ENCODE measurements at regions not wholly inside any gene's neighbourhood (a gene's known extent, or its start where the extent isn't known, plus 50 kb on each side); places are given as distances from the start of the nearest gene placed in this dataset.

DNA sequence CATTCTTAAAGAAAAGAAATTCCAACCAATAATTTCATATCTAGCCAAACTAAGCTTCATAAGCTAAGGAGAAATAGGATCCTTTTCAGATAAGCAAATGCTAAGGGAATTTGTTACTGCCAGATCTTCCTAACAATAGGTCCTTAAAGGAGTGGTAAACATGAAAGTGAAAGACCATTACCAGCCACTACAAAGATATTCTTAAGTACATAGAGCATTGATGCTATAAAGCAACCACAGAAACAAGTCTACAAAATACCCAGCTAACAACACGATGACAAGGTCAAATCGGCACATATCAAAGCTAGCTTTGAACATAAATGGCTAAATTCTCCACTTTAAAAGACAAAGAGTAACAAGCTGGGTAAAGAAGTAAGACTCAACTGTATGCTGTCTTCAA is 188.9 kb upstream of the RPRM start:
- H3K9me3 Mint-ChIP-seq = peaks cover 22% of the 10 kb centered on the region
- DNase-seq (ENCODE audit: low spot score in 2 of 2) (no peak), ATAC-seq (no peak)
- no peak overlapping the region for H3K27ac Mint-ChIP-seq
- H3K4me1 Mint-ChIP-seq = no peaks in the 10 kb centered on the region
- no peaks in the 10 kb centered on the region for H3K36me3 Mint-ChIP-seq
- H3K4me3 Mint-ChIP-seq = no peak overlapping the region

DNA sequence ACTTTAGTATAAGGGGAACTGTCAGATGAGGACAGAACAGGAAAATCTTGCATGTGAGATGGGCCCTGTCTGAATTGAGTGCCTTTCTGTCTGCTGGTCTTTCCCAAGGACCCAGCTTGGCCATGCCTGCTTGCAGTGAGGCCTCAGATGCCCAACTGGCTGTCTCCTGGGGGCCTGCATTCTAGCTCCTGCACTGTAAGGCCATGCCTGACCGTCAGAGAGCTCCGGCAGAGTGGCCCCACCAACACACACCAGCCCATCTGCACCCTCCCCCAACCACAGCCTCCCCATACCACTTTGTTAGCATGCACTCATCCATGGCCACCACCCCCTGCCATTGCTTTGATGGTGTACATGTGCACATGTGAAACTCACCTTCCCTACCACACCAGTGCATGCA is 190.4 kb upstream of the RPRM start:
- ATAC-seq = no peak
- Mint-ChIP-seq H3K4me1 (no peaks in the 10 kb centered on the region), H3K9me3 (peaks cover 21% of the 10 kb centered on the region)

DNA sequence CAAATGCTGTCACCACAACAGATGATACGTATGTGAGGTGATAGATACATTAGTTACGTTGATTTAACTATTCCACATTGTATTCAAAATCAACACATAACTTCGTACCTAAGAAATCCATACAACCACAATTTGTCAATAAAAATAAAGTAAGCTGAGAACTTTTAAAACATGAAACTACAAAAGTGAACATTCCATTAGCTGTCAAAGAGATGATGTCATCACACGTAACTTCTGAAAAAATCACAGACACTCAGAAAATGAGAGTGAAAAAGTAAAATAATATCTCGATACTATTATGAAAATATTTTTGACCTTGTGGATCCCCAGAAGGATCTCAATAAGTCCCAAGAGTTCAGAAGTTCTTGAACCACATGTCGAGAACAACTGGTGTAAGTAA is 161.6 kb upstream of the GALNT13 start:
- peaks cover 3% of the 10 kb centered on the region for H3K9me3 Mint-ChIP-seq
- no peaks in the 10 kb centered on the region for H3K4me1 Mint-ChIP-seq
- no peaks in the 10 kb centered on the region for H3K36me3 Mint-ChIP-seq
- ATAC-seq (no peak), DNase-seq (ENCODE audit: low spot score in 2 of 2) (no peak)
- H3K4me3 Mint-ChIP-seq = no peak overlapping the region
- H3K27ac Mint-ChIP-seq = no peak overlapping the region

More for the DNA sequence above, 190.4 kb upstream of the RPRM start:
- DNase-seq (ENCODE audit: low spot score in 2 of 2) = no peak
- Mint-ChIP-seq H3K27ac (no peak overlapping the region), H3K36me3 (no peaks in the 10 kb centered on the region), H3K4me3 (no peak overlapping the region)

DNA sequence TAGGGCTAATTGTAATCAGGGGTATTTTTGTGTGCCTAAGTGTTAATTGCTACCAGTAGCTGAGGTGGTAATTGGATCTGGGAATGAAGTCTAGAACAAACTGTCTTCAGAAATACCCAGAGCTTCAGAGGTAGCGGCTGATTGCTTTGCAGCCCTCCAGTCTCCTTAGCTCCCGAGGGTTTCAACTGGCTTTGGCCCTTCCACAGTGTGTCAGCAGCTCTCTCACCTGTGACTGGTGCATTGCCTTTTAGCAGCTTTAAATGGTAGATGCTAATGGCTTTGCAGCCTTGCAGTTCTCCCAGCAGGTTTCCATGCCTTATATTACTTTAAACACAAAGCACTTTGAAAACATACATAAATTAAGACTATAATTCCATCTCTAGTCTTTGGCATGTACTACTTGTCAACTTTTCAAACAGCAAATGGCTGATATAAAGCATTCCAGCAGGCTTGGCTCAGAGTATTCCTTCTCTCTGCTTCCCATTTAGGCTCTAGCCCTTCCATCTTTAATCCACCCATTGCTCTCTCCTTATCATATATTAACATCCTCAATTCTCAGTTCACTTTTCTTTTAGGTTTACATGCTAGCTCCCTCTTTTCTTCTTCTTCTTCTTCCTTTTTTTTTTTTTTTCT is 156.4 kb upstream of the GALNT13 start:
- no peaks in the 10 kb centered on the region for H3K36me3 Mint-ChIP-seq
- H3K27ac Mint-ChIP-seq = no peak overlapping the region
- H3K9me3 Mint-ChIP-seq = peaks cover 3% of the 10 kb centered on the region
- DNase-seq (ENCODE audit: low spot score in 2 of 2) = no peak
- H3K4me3 Mint-ChIP-seq = no peak overlapping the region
- H3K4me1 Mint-ChIP-seq = no peaks in the 10 kb centered on the region
- no peak for ATAC-seq

DNA sequence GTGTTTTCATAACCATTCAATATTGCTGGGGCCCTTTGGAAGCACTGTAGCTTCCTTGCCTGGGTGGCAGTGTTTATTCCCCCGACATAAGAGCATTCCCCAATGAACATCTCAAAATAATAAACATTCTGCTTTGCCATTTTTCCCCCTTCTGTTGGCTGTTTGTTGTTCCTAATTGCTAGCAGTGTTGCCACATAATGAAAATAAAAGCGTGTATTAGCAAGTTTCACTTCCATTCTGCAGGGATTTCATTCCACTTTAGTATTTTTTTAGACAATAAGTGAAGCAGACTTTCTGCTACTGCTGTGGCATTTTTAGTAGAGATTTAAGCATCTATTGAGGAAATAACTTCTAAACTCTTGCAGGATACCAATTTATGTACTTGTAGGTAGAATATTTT is 154.7 kb upstream of the GALNT13 start:
- Mint-ChIP-seq H3K4me3 (no peak overlapping the region), H3K27ac (no peak overlapping the region), H3K9me3 (peaks cover 3% of the 10 kb centered on the region), H3K36me3 (no peaks in the 10 kb centered on the region), H3K4me1 (no peaks in the 10 kb centered on the region)
- ATAC-seq = no peak
- DNase-seq (ENCODE audit: low spot score in 2 of 2) = no peak

DNA sequence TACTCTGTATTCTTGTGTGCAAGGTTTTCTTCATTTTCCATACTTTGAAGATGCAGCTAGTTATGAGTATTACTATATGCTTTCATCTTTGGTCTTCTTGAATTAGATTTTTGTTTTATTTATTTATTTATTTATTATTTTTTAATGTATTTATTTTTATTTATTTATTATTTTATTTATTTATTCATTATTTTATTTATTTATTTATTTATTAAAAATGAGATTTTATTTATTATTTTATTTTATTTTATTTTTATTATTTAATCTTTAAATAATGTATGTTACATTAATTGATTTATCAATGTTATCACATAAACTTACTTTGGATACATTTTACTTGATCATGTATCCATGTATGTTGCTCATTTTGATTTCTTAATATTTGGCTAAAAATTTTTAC is 132.3 kb upstream of the GALNT13 start:
- Mint-ChIP-seq H3K27ac (no peak overlapping the region), H3K4me1 (no peaks in the 10 kb centered on the region), H3K4me3 (no peak overlapping the region), H3K36me3 (no peaks in the 10 kb centered on the region), H3K9me3 (peaks cover 26% of the 10 kb centered on the region)
- DNase-seq (ENCODE audit: low spot score in 2 of 2) (no peak), ATAC-seq (no peak)

DNA sequence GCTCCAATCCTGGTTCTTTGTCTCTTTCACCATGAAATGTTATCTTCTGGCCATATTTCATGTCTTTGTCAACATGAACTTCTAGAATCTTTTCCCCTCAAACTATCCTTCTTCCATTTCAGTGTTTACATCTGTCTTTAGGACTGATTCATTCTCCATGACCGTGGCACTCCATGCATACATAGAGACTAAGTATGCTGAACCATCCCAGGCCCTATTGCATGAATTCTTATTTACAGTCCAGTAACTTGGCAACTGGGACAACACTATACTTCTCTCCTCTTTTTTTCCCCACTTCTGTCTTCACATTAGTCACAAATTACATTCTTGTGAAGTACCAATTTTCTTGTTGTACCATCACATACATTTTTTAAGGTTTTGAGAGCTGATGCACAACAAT is 109.8 kb upstream of the GALNT13 start:
- Mint-ChIP-seq H3K4me3 (no peak overlapping the region), H3K36me3 (no peaks in the 10 kb centered on the region), H3K27ac (no peak overlapping the region), H3K9me3 (peaks cover 23% of the 10 kb centered on the region), H3K4me1 (no peaks in the 10 kb centered on the region)
- no peak for ATAC-seq
- DNase-seq (ENCODE audit: low spot score in 2 of 2) = no peak

DNA sequence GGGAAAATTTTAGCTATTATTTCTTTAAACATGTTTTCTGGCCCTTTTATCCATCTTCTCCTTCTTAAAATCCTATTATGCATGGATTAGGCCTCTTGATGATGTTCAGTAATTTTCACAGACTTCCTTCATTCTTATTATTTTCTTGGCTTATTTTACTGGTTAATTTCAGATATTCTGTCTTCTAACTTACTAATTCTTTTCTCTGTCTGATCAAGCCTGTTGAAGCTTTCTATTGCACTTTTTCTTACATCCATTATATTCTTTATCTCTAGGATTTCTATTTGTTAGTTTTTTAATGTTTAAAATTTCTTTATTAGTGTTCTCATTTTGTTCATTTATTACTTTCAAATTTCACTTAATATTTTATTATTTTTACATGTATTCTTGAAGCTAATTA is 105.3 kb upstream of the GALNT13 start:
- H3K9me3 Mint-ChIP-seq = peaks cover 39% of the 10 kb centered on the region
- H3K4me3 Mint-ChIP-seq = no peak overlapping the region
- DNase-seq (ENCODE audit: low spot score in 2 of 2) = no peak
- no peak for ATAC-seq
- no peak overlapping the region for H3K27ac Mint-ChIP-seq
- no peaks in the 10 kb centered on the region for H3K4me1 Mint-ChIP-seq
- no peaks in the 10 kb centered on the region for H3K36me3 Mint-ChIP-seq

DNA sequence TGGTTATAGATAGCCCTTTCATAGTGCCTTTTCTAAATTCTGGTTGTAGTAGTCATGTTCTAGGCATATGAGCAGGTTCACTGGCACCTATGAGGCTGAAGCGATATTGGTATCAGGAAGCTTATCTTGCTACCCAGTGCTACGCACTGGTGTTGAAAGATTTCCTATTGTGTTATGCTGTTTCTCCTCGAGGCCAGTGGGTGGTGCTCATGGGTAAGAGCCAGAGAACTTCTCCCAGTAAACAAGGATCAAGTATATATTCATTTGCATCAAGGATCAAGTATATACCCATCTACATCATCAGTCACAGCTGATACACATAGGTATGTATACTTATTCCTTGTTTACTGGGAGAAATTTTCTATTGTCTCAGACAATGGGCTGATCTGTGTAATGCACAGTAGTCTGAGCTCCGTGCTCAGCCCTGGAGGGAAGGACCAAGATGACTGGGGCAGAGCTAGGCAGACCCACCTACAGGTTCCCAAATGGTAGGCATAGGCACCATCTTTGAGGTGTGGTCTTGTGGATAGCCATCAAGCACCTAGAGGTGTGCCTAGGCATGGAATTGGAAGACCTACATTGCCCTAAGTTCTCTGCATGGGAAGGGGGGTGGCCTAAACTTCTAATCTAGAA is 101.2 kb upstream of the GALNT13 start:
- H3K9me3 Mint-ChIP-seq = peaks cover 32% of the 10 kb centered on the region
- no peaks in the 10 kb centered on the region for H3K4me1 Mint-ChIP-seq
- ATAC-seq = no peak
- DNase-seq (ENCODE audit: low spot score in 2 of 2) = no peak
- H3K27ac Mint-ChIP-seq = no peak overlapping the region
- H3K4me3 Mint-ChIP-seq = no peak overlapping the region
- no peaks in the 10 kb centered on the region for H3K36me3 Mint-ChIP-seq

DNA sequence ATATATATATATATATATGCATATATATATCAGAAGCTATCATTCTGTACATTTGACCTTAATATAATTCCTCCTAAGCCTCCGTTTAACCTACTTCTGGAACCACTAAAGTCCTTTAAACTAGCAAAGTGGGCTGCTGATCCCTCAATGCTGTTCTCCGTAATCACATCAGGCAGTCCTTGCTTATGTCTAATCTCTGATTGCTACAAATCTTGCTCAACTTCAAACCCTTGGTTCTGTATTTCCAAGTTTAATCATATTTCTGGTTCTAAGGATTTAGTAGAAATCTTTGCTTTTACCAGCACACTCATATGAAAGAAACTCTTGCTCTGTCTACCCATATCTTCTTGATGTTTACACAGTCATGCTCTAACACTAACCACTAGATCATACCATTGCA is 91.5 kb upstream of the GALNT13 start:
- Mint-ChIP-seq H3K4me1 (no peaks in the 10 kb centered on the region), H3K4me3 (no peak overlapping the region)
- ATAC-seq = no peak

DNA sequence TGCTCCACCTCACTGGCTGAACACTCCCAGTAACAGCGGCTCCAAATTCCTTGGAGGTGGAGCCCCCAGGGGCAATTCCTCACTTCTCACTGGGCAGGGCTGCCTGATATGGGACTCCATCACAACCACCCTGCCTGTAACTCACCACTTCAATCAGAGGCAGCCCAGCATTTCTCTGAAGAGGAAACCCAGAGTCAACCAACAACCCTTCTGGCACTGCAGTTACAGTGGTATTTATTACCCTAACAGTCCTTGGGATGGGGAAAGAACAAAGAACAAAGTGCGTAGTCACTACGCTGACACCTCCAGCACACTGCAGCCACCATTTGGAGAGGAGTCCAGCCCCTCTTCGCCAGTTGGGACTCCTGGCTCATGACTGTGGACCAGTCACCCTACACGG is 85.7 kb upstream of the GALNT13 start:
- Mint-ChIP-seq H3K9me3 (peaks cover 18% of the 10 kb centered on the region), H3K4me1 (no peaks in the 10 kb centered on the region), H3K4me3 (no peak overlapping the region), H3K27ac (no peak overlapping the region), H3K36me3 (no peaks in the 10 kb centered on the region)
- DNase-seq (ENCODE audit: low spot score in 2 of 2) = no peak
- no peak for ATAC-seq

More for the DNA sequence above, 91.5 kb upstream of the GALNT13 start:
- Mint-ChIP-seq H3K36me3 (no peaks in the 10 kb centered on the region), H3K9me3 (peaks cover 5% of the 10 kb centered on the region), H3K27ac (no peak overlapping the region)
- DNase-seq (ENCODE audit: low spot score in 2 of 2) = no peak

DNA sequence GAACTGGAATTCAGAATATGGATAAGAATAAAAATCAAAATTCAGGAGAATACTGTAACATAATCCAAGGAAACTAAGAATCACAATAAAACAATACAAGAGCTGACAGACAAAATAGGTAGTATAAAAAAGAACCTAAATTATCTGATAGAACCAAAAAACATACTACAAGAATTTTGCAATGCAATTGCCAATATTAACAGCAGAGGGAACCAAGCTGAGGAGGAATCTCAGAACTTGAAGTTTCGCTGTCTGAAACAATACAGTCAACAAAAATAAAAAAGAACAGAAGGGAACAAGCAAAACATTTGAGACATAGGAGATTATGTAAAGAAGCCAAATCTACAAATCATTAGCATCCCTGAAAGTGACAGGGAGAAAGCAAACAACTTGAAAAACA is 84.1 kb upstream of the GALNT13 start:
- DNase-seq (ENCODE audit: low spot score in 2 of 2) = no peak
- no peaks in the 10 kb centered on the region for H3K36me3 Mint-ChIP-seq
- H3K27ac Mint-ChIP-seq = no peak overlapping the region
- H3K4me3 Mint-ChIP-seq = no peak overlapping the region
- no peaks in the 10 kb centered on the region for H3K4me1 Mint-ChIP-seq
- H3K9me3 Mint-ChIP-seq = peaks cover 18% of the 10 kb centered on the region
- no peak for ATAC-seq

DNA sequence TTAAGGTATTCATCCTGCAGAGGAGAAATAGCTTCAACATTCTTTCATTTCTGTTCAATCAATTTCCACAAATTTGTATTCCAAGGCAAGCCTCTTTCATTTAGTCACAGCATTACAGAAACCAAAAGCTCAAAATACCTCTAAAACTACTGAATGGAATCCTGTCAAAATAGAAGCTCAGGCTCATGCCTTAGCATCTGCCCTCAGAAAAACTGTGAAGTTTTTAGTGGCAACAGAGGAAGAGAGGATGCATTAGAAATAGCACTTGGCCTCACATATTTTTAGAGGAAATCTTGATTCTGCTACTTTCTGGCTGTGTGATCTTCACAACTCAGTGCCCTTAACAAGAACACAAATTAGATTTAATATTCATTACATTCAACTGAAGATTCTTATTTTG is 69.1 kb upstream of the GALNT13 start:
- DNase-seq (ENCODE audit: low spot score in 2 of 2) (no peak), ATAC-seq (no peak)
- Mint-ChIP-seq H3K36me3 (no peaks in the 10 kb centered on the region), H3K4me1 (no peaks in the 10 kb centered on the region), H3K27ac (no peak overlapping the region), H3K4me3 (no peak overlapping the region), H3K9me3 (peaks cover 2% of the 10 kb centered on the region)

DNA sequence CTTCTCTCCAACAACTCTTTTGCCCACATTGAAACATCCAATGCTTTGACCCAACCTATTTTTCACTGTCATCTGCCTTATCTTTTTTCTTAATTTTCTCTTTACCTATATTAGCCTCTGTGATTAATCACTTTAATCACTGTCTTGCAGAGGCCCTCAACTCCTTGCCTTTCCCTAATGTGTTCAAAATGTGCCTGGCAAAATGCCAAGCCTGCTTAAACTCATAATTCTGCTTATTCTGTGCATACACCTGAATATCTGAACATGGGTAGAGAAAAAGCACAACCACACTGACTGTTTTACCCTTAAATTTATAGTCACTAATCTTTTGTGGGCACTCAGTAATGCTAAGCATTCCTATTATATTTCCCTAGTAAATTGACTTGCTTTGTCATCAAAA is 63.0 kb upstream of the GALNT13 start:
- no peaks in the 10 kb centered on the region for H3K4me1 Mint-ChIP-seq

DNA sequence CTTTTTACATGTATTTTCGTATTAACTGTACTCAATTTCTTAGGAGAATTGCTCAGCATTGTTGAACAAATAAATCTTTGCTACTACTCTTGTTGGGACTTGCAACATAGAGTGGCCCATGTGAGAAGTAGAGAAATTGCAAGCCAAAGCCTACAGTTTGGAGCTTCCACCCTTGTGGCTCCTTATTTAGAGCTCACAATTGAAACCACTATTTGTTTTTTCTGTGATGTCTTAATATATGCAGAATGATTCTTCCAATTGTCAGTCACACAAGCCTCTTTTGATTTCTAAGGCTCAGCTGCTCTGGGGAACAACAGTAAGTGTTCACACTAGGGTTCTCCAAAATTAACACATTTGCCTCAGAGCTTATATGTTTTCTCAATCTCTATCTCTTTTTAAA is 60.2 kb upstream of the GALNT13 start:
- DNase-seq (ENCODE audit: low spot score in 2 of 2) (no peak), ATAC-seq (no peak)
- Mint-ChIP-seq H3K4me3 (no peak overlapping the region), H3K27ac (no peak overlapping the region), H3K9me3 (peaks cover 13% of the 10 kb centered on the region), H3K36me3 (no peaks in the 10 kb centered on the region), H3K4me1 (no peaks in the 10 kb centered on the region)

More for the DNA sequence above, 63.0 kb upstream of the GALNT13 start:
- Mint-ChIP-seq H3K27ac (no peak overlapping the region), H3K4me3 (no peak overlapping the region), H3K9me3 (peaks cover 8% of the 10 kb centered on the region), H3K36me3 (no peaks in the 10 kb centered on the region)
- no peak for ATAC-seq
- DNase-seq (ENCODE audit: low spot score in 2 of 2) = no peak

DNA sequence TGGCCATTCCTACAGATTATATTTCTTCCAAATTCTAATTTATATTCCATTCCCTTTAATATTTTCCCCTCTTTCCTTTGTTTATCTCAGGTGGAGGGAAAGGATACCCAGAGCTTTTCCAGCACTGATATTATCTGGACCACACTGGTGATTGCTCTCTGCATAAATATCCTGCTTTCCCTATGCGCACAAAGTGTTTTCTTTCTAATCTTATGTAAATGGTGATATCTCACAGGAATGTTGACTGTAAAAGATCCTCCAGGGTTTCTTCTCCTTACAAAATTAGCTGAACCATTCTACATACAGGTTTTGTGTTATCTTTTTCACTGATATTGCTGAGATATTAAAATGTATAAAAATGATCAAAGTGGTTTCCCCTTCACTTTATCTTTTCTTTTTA is 59.1 kb upstream of the GALNT13 start:
- H3K36me3 Mint-ChIP-seq = no peaks in the 10 kb centered on the region
- ATAC-seq = no peak
- no peaks in the 10 kb centered on the region for H3K4me1 Mint-ChIP-seq
- no peak overlapping the region for H3K4me3 Mint-ChIP-seq
- peaks cover 17% of the 10 kb centered on the region for H3K9me3 Mint-ChIP-seq
- no peak for DNase-seq (ENCODE audit: low spot score in 2 of 2)
- no peak overlapping the region for H3K27ac Mint-ChIP-seq
